IPS-18a (cell line): ENCODE measurements at regions not wholly inside any gene's neighbourhood (a gene's known extent, or its start where the extent isn't known, plus 50 kb on each side); places are given as distances from the start of the nearest gene placed in this dataset.

Source experiments
- H3K27ac ChIP-seq: one replicate; pipeline ENCODE4 v1.5.1; 2013; ENCODE audit warnings: low read length
- H3K27me3 ChIP-seq: one replicate; pipeline ENCODE4 v1.6.1; 2013; ENCODE audit warnings: mild to moderate bottlenecking, low read length; ENCODE audit not compliant: control insufficient read depth, insufficient read depth
- H3K36me3 ChIP-seq: one replicate; pipeline ENCODE4 v1.6.1; 2013; ENCODE audit warnings: low read depth, low read length; ENCODE audit not compliant: control insufficient read depth
- H3K4me1 ChIP-seq: one replicate; pipeline ENCODE4 v1.6.1; 2013; ENCODE audit warnings: low read depth, low read length; ENCODE audit not compliant: control insufficient read depth
- H3K4me3 ChIP-seq: one replicate; pipeline ENCODE4 v1.5.1; 2013; ENCODE audit warnings: low read length
- H3K9ac ChIP-seq: one replicate; pipeline ENCODE4 v1.6.1; 2013; ENCODE audit warnings: mild to moderate bottlenecking, low read length, moderate library complexity
- H3K9me3 ChIP-seq: one replicate; pipeline ENCODE4 v1.6.1; 2013; ENCODE audit warnings: low read depth, low read length; ENCODE audit not compliant: control insufficient read depth

- no peaks in the 10 kb centered on the region for H3K36me3 ChIP-seq
- H3K27ac ChIP-seq: no peak overlapping the region
- H3K27me3 ChIP-seq: no peaks in the 10 kb centered on the region
- no peaks in the 10 kb centered on the region for H3K9me3 ChIP-seq
- H3K4me1 ChIP-seq: peaks cover 11% of the 10 kb centered on the region
- H3K4me3 ChIP-seq: no peak overlapping the region
- no peak overlapping the region for H3K9ac ChIP-seq
Observed at GRCh38 chr13:107846642-107847041, 368.7 kb downstream of the LIG4 start.

GRCh38 chr13:107845911-107846310 lies 369.4 kb downstream of the LIG4 start:
- H3K9me3 ChIP-seq: no peaks in the 10 kb centered on the region
- H3K36me3 ChIP-seq: no peaks in the 10 kb centered on the region
- H3K9ac ChIP-seq: no peak overlapping the region
- no peak overlapping the region for H3K4me3 ChIP-seq
- no peaks in the 10 kb centered on the region for H3K27me3 ChIP-seq
- peaks cover 11% of the 10 kb centered on the region for H3K4me1 ChIP-seq
- H3K27ac ChIP-seq: no peak overlapping the region

DNA sequence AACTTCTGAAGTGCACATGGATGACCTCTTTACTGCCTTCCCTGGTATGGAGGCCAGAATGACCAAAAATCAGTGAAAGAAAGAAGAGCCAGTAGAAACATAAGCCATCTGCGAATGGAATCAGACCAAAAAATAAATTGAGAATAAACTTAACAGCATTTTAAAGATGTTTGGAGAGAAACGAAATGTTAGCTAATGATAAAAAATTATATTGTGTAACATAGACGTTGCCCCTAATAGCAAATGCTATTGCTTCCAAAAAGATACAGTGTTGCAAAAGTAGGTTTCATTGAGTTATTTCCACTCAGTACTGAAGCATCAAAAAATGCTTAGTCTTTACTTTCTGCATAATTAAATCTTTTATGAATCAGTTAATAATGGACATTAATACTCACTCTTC lies 371.7 kb downstream of the LIG4 start:
- H3K4me3 ChIP-seq: no peak overlapping the region
- H3K36me3 ChIP-seq: no peaks in the 10 kb centered on the region
- H3K27ac ChIP-seq: no peak overlapping the region
- no peaks in the 10 kb centered on the region for H3K9me3 ChIP-seq
- H3K4me1 ChIP-seq: peaks cover 15% of the 10 kb centered on the region
- no peak overlapping the region for H3K9ac ChIP-seq
- no peaks in the 10 kb centered on the region for H3K27me3 ChIP-seq

DNA sequence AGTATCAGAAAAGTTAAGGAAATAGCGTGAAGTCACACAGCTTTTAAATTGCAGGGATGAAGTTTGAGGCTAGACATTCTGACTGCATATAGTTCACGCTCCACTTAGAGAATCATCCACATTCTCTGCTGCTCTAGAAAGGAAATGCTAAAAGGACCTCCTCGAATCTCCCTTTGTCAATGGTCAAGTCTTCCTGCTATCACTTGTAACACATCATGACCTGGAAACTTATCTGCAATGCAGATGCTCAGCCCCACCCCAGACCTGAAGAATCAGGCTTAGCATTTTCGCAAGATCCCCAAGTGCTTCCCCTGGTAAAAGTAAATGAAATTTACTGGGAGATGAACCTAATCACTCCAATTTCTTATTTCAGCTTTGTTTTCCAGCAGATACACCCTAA lies 372.1 kb downstream of the LIG4 start:
- Histone ChIP-seq H3K9ac (no peak overlapping the region), H3K4me1 (peaks cover 19% of the 10 kb centered on the region), H3K9me3 (no peaks in the 10 kb centered on the region), H3K4me3 (no peak overlapping the region), H3K36me3 (no peaks in the 10 kb centered on the region), H3K27ac (no peak overlapping the region), H3K27me3 (no peaks in the 10 kb centered on the region)

- Histone ChIP-seq H3K36me3 (no peaks in the 10 kb centered on the region), H3K4me3 (no peak overlapping the region), H3K27ac (no peak overlapping the region), H3K9ac (no peak overlapping the region), H3K9me3 (no peaks in the 10 kb centered on the region), H3K4me1 (peaks cover 25% of the 10 kb centered on the region), H3K27me3 (no peaks in the 10 kb centered on the region)
Observed at GRCh38 chr13:107842562-107843180, 372.7 kb downstream of the LIG4 start.

- H3K9ac ChIP-seq: no peak overlapping the region
- H3K27ac ChIP-seq: no peak overlapping the region
- H3K4me1 ChIP-seq: peaks cover 35% of the 10 kb centered on the region
- no peak overlapping the region for H3K4me3 ChIP-seq
- H3K9me3 ChIP-seq: no peaks in the 10 kb centered on the region
- no peaks in the 10 kb centered on the region for H3K27me3 ChIP-seq
- H3K36me3 ChIP-seq: no peaks in the 10 kb centered on the region
Observed at GRCh38 chr13:107838588-107839161, 376.7 kb downstream of the LIG4 start.

GRCh38 chr13:107836685-107837084 lies 378.7 kb downstream of the LIG4 start:
- H3K27ac ChIP-seq: no peak overlapping the region
- H3K4me1 ChIP-seq: peaks cover 24% of the 10 kb centered on the region
- no peak overlapping the region for H3K9ac ChIP-seq
- no peak overlapping the region for H3K4me3 ChIP-seq
- no peaks in the 10 kb centered on the region for H3K27me3 ChIP-seq
- no peaks in the 10 kb centered on the region for H3K36me3 ChIP-seq
- H3K9me3 ChIP-seq: no peaks in the 10 kb centered on the region

GRCh38 chr13:107835339-107836018 lies 379.9 kb downstream of the LIG4 start:
- Histone ChIP-seq H3K4me1 (peaks cover 24% of the 10 kb centered on the region), H3K4me3 (no peak overlapping the region), H3K27me3 (no peaks in the 10 kb centered on the region), H3K9me3 (no peaks in the 10 kb centered on the region), H3K9ac (no peak overlapping the region), H3K36me3 (no peaks in the 10 kb centered on the region), H3K27ac (no peak overlapping the region)

GRCh38 chr13:107834717-107835116 lies 380.6 kb downstream of the LIG4 start:
- no peak overlapping the region for H3K4me3 ChIP-seq

GRCh38 chr13:107834281-107834680 lies 381.1 kb downstream of the LIG4 start:
- Histone ChIP-seq H3K9me3 (no peaks in the 10 kb centered on the region), H3K4me1 (peaks cover 24% of the 10 kb centered on the region), H3K36me3 (no peaks in the 10 kb centered on the region), H3K27me3 (no peaks in the 10 kb centered on the region), H3K27ac (no peak overlapping the region), H3K9ac (no peak overlapping the region), H3K4me3 (no peak overlapping the region)

More at GRCh38 chr13:107834717-107835116, 380.6 kb downstream of the LIG4 start:
- peaks cover 24% of the 10 kb centered on the region for H3K4me1 ChIP-seq
- no peak overlapping the region for H3K27ac ChIP-seq
- no peaks in the 10 kb centered on the region for H3K9me3 ChIP-seq
- no peak overlapping the region for H3K9ac ChIP-seq
- H3K36me3 ChIP-seq: no peaks in the 10 kb centered on the region
- H3K27me3 ChIP-seq: no peaks in the 10 kb centered on the region

DNA sequence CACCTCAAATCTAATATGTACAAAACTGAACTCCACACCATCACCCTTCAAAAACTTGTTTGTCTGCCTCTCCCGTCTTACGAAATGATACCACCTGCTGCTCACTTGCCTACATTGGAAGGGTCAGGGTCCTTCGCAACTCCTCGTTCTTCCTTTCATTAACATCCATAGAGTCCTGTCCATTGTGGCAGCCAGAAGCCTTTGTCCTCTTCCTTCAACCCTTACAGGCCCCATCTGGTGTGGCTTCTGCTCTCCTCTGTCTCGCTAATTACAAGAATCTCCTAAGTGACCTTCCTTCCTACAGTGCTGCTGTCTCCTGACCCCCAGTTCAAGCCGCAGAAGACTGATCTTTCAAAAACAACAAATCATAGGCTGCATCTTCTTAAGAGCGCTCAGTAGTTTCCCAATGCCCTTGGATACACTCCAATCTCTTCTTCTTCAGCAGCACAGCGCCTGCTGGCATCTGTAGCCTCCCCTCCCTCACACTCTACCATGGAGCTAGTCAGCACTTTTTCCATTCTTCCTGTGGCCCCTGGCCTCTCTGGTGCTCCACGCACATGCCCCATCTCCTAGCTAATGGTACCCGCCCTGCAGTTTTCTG lies 382.7 kb downstream of the LIG4 start:
- Histone ChIP-seq H3K9me3 (no peaks in the 10 kb centered on the region), H3K4me3 (no peak overlapping the region), H3K27me3 (no peaks in the 10 kb centered on the region), H3K36me3 (no peaks in the 10 kb centered on the region), H3K9ac (no peak overlapping the region), H3K4me1 (peaks cover 9% of the 10 kb centered on the region), H3K27ac (no peak overlapping the region)
